ENCODE measurements at regions not wholly inside any gene's neighbourhood (a gene's known extent, or its start where the extent isn't known, plus 50 kb on each side); places are given as distances from the start of the nearest gene placed in this dataset.

GRCh38 chr3:127408684-127409420 is 121.0 kb upstream of the PRR20G start:
- DNase-seq: no peak
- H3K4me2 ChIP-seq (replicated peaks; ENCODE audit: extremely low read depth, low read length, poor library complexity, severe bottlenecking): no peak overlapping the region
- no peak overlapping the region for H3K27ac ChIP-seq (ENCODE audit: low read depth in 1 of 2, low read length in 2 of 2)
- H3K4me1 ChIP-seq (ENCODE audit: control insufficient read depth in 1 of 2, insufficient read depth in 2 of 2, low read length in 2 of 2): no peaks in the 10 kb centered on the region
- H3K27me3 ChIP-seq (ENCODE audit: control insufficient read depth in 2 of 2, insufficient read depth in 2 of 2, low read length in 2 of 2): no peaks in the 10 kb centered on the region
- no peaks in the 10 kb centered on the region for H3K36me3 Mint-ChIP-seq
- WGBS (ENCODE audit: insufficient coverage): 74% methylated on average over 12 of the region's 14 CpGs
- no peak overlapping the region for H2AFZ ChIP-seq (ENCODE audit: insufficient read depth, low read depth, low read length, poor library complexity, severe bottlenecking)
- no peaks in the 10 kb centered on the region for H3K9me3 ChIP-seq (replicated peaks in 1 of 2; ENCODE audit: control insufficient read depth in 1 of 2, insufficient read depth in 1 of 2, low read length in 2 of 2)
- H4K20me1 ChIP-seq (ENCODE audit: insufficient read depth, low read length): no peaks in the 10 kb centered on the region
- H3K9ac ChIP-seq (ENCODE audit: insufficient read depth, low read length, poor library complexity, severe bottlenecking): no peak overlapping the region
- H3K27ac Mint-ChIP-seq: no peak overlapping the region
- H3K27me3 Mint-ChIP-seq (ENCODE audit: low read depth in 3 of 3): peaks cover 3 to 20% (median 16%) of the 10 kb centered on the region in 3 donors
- no peak overlapping the region for H3K4me3 ChIP-seq (replicated peaks in 1 of 3; ENCODE audit: low read depth in 2 of 3, low read length in 3 of 3)
- no peaks in the 10 kb centered on the region for H3K9me3 Mint-ChIP-seq
- TF ChIP-seq, protein P1, sequence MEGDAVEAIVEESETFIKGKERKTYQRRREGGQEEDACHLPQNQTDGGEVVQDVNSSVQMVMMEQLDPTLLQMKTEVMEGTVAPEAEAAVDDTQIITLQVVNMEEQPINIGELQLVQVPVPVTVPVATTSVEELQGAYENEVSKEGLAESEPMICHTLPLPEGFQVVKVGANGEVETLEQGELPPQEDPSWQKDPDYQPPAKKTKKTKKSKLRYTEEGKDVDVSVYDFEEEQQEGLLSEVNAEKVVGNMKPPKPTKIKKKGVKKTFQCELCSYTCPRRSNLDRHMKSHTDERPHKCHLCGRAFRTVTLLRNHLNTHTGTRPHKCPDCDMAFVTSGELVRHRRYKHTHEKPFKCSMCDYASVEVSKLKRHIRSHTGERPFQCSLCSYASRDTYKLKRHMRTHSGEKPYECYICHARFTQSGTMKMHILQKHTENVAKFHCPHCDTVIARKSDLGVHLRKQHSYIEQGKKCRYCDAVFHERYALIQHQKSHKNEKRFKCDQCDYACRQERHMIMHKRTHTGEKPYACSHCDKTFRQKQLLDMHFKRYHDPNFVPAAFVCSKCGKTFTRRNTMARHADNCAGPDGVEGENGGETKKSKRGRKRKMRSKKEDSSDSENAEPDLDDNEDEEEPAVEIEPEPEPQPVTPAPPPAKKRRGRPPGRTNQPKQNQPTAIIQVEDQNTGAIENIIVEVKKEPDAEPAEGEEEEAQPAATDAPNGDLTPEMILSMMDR (IDR thresholded peaks at IDR 0.05): no peak
- no peaks in the 10 kb centered on the region for H3K79me2 ChIP-seq (ENCODE audit: insufficient read depth, low read length)
- H3K36me3 ChIP-seq (replicated peaks in 1 of 2; ENCODE audit: control insufficient read depth in 1 of 2, insufficient read depth in 2 of 2, low read length in 2 of 2): no peaks in the 10 kb centered on the region
- H3K4me3 Mint-ChIP-seq: no peak overlapping the region
- no peaks in the 10 kb centered on the region for H3K4me1 Mint-ChIP-seq
- intact Hi-C loops (cut with micrococcal nuclease): no loop called here

GRCh38 chr3:127408022-127408683 is 120.3 kb upstream of the PRR20G start:
- Histone ChIP-seq H3K27me3 (ENCODE audit: control insufficient read depth in 2 of 2, insufficient read depth in 2 of 2, low read length in 2 of 2) (no peaks in the 10 kb centered on the region), H3K4me1 (ENCODE audit: control insufficient read depth in 1 of 2, insufficient read depth in 2 of 2, low read length in 2 of 2) (no peaks in the 10 kb centered on the region), H4K20me1 (ENCODE audit: insufficient read depth, low read length) (no peaks in the 10 kb centered on the region), H2AFZ (ENCODE audit: insufficient read depth, low read depth, low read length, poor library complexity, severe bottlenecking) (no peak overlapping the region), H3K36me3 (replicated peaks in 1 of 2; ENCODE audit: control insufficient read depth in 1 of 2, insufficient read depth in 2 of 2, low read length in 2 of 2) (no peaks in the 10 kb centered on the region), H3K9me3 (replicated peaks in 1 of 2; ENCODE audit: control insufficient read depth in 1 of 2, insufficient read depth in 1 of 2, low read length in 2 of 2) (no peaks in the 10 kb centered on the region), H3K79me2 (ENCODE audit: insufficient read depth, low read length) (no peaks in the 10 kb centered on the region), H3K4me3 (replicated peaks in 1 of 3; ENCODE audit: low read depth in 2 of 3, low read length in 3 of 3) (no peak overlapping the region), H3K27ac (ENCODE audit: low read depth in 1 of 2, low read length in 2 of 2) (no peak overlapping the region), H3K9ac (ENCODE audit: insufficient read depth, low read length, poor library complexity, severe bottlenecking) (no peak overlapping the region), H3K4me2 (replicated peaks; ENCODE audit: extremely low read depth, low read length, poor library complexity, severe bottlenecking) (no peak overlapping the region)
- H3K27me3 Mint-ChIP-seq (ENCODE audit: low read depth in 3 of 3): peaks cover 3 to 17% (median 16%) of the 10 kb centered on the region in 3 donors
- TF ChIP-seq, protein P1 (IDR thresholded peaks at IDR 0.05): no peak
- intact Hi-C loops (cut with micrococcal nuclease): no loop called here
- no peaks in the 10 kb centered on the region for H3K36me3 Mint-ChIP-seq
- no peaks in the 10 kb centered on the region for H3K4me1 Mint-ChIP-seq
- 88% methylated on average over 11 of the region's 15 CpGs for WGBS (ENCODE audit: insufficient coverage)
- DNase-seq: no peak
- H3K27ac Mint-ChIP-seq: peak overlapping the region in 1 of 7 donors; percentile 44
- no peak overlapping the region for H3K4me3 Mint-ChIP-seq
- no peaks in the 10 kb centered on the region for H3K9me3 Mint-ChIP-seq
